ENCODE measurements at regions not wholly inside any gene's neighbourhood (a gene's known extent, or its start where the extent isn't known, plus 50 kb on each side); places are given as distances from the start of the nearest gene placed in this dataset.

DNA sequence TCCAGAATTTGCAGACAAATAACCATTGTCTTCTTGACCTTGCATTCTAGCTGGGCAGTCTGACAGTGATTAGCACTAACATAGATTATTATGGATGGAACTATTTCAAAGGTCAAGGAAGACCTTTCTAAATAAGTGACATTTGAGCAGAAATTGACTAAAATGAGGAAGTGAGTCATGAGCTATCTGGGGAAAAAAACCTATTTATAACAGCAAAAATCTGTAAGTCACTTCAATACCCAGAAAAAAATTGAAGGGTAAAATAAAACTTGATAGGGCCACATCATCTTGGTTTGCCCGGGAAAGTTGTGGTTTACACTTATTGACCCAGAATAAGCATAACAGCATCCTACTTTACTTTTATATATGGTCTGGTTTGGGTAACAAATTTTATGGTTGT is 414.6 kb upstream of the HS3ST1 start:
- Histone ChIP-seq H3K4me3 (ENCODE audit: severe bottlenecking) (no peak overlapping the region), H3K4me1 (ENCODE audit: insufficient read depth, poor library complexity, severe bottlenecking) (no peaks in the 10 kb centered on the region), H3K27ac (ENCODE audit: poor library complexity, severe bottlenecking) (no peak overlapping the region), H3K36me3 (ENCODE audit: low read depth) (no peaks in the 10 kb centered on the region), H3K9me3 (ENCODE audit: severe bottlenecking) (no peaks in the 10 kb centered on the region), H3K27me3 (ENCODE audit: insufficient read depth, poor library complexity, severe bottlenecking) (no peaks in the 10 kb centered on the region)
- DNase-seq (ENCODE audit: low spot score) (no peak), ATAC-seq (ENCODE audit: low read depth) (no peak)
- no peak for TF ChIP-seq CTCF (IDR thresholded peaks at IDR 0.05; ENCODE audit: poor library complexity, severe bottlenecking)

- no peaks in the 10 kb centered on the region for H3K27me3 ChIP-seq (ENCODE audit: insufficient read depth, poor library complexity, severe bottlenecking)
- ATAC-seq (ENCODE audit: low read depth): no peak
- no peaks in the 10 kb centered on the region for H3K36me3 ChIP-seq (ENCODE audit: low read depth)
- H3K27ac ChIP-seq (ENCODE audit: poor library complexity, severe bottlenecking): no peak overlapping the region
- H3K4me3 ChIP-seq (ENCODE audit: severe bottlenecking): no peak overlapping the region
- no peak for DNase-seq (ENCODE audit: low spot score)
- no peak for TF ChIP-seq CTCF (IDR thresholded peaks at IDR 0.05; ENCODE audit: poor library complexity, severe bottlenecking)
- H3K9me3 ChIP-seq (ENCODE audit: severe bottlenecking): no peaks in the 10 kb centered on the region
- H3K4me1 ChIP-seq (ENCODE audit: insufficient read depth, poor library complexity, severe bottlenecking): no peaks in the 10 kb centered on the region
Measured at GRCh38 chr4:11842620-11843263, 414.0 kb upstream of the HS3ST1 start.

- no peak for TF ChIP-seq CTCF (IDR thresholded peaks at IDR 0.05; ENCODE audit: poor library complexity, severe bottlenecking)
- Histone ChIP-seq H3K4me3 (ENCODE audit: severe bottlenecking) (no peak overlapping the region), H3K27ac (ENCODE audit: poor library complexity, severe bottlenecking) (no peak overlapping the region), H3K36me3 (ENCODE audit: low read depth) (no peaks in the 10 kb centered on the region), H3K4me1 (ENCODE audit: insufficient read depth, poor library complexity, severe bottlenecking) (no peaks in the 10 kb centered on the region), H3K9me3 (ENCODE audit: severe bottlenecking) (no peaks in the 10 kb centered on the region), H3K27me3 (ENCODE audit: insufficient read depth, poor library complexity, severe bottlenecking) (no peaks in the 10 kb centered on the region)
- no peak for ATAC-seq (ENCODE audit: low read depth)
- DNase-seq (ENCODE audit: low spot score): no peak
Measured at GRCh38 chr4:11839889-11840288, 411.2 kb upstream of the HS3ST1 start.

DNA sequence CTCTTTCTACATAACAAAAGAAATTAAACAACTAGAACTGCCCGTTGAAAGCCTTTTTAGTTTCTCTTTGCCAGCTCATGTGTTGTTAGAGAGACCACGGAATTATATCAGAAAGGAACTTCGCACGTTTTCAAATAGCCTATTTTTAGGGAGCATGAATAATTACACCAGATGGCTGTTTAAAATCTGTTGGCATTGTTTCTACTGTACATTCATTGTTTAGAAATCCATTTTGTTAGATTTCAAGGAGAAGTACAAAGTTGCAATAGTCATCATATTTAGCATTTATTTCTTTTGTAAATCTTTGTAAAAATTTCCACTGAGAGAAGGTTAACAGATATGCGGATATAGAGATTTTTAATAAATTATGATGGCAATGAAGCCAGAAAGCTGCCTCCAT is 403.0 kb upstream of the HS3ST1 start:
- H3K9me3 ChIP-seq (ENCODE audit: severe bottlenecking): peaks cover 2% of the 10 kb centered on the region
- H3K27ac ChIP-seq (ENCODE audit: poor library complexity, severe bottlenecking): no peak overlapping the region
- H3K27me3 ChIP-seq (ENCODE audit: insufficient read depth, poor library complexity, severe bottlenecking): no peaks in the 10 kb centered on the region
- H3K4me1 ChIP-seq (ENCODE audit: insufficient read depth, poor library complexity, severe bottlenecking): no peaks in the 10 kb centered on the region
- no peaks in the 10 kb centered on the region for H3K36me3 ChIP-seq (ENCODE audit: low read depth)
- no peak overlapping the region for H3K4me3 ChIP-seq (ENCODE audit: severe bottlenecking)
- ATAC-seq (ENCODE audit: low read depth) (no peak), DNase-seq (ENCODE audit: low spot score) (no peak)
- no peak for TF ChIP-seq CTCF (IDR thresholded peaks at IDR 0.05; ENCODE audit: poor library complexity, severe bottlenecking)

- H3K9me3 ChIP-seq (ENCODE audit: severe bottlenecking): no peaks in the 10 kb centered on the region
- no peak for ATAC-seq (ENCODE audit: low read depth)
- H3K27me3 ChIP-seq (ENCODE audit: insufficient read depth, poor library complexity, severe bottlenecking): no peaks in the 10 kb centered on the region
- H3K4me1 ChIP-seq (ENCODE audit: insufficient read depth, poor library complexity, severe bottlenecking): no peaks in the 10 kb centered on the region
- no peak overlapping the region for H3K4me3 ChIP-seq (ENCODE audit: severe bottlenecking)
- no peaks in the 10 kb centered on the region for H3K36me3 ChIP-seq (ENCODE audit: low read depth)
- TF ChIP-seq CTCF (IDR thresholded peaks at IDR 0.05; ENCODE audit: poor library complexity, severe bottlenecking): no peak
- no peak overlapping the region for H3K27ac ChIP-seq (ENCODE audit: poor library complexity, severe bottlenecking)
- no peak for DNase-seq (ENCODE audit: low spot score)
Measured at GRCh38 chr4:11824566-11824965, 395.9 kb upstream of the HS3ST1 start.

Data from RWPE2 (cell line).